ENCODE measurements at regions not wholly inside any gene's neighbourhood (a gene's known extent, or its start where the extent isn't known, plus 50 kb on each side); places are given as distances from the start of the nearest gene placed in this dataset.

DNA sequence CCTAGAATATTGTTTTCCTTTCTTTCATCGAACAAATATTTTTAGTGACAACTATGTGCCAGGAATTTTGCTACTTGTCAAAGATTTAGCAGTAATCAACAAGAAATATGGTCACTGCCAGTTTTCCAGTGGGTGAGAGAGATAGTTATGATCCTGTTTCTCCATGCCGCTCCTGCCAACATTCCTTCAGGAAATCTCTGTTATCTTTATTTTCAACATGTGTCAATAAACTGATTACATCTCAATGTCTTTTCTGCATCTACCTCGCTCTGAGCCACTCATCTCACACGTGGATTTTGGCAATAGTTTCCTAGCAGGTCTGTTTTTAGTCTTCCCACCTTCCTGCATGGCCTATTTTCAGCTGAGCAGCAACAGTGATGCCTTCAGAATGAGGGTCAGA lies 650.0 kb upstream of the STXBP6 start:
- Histone ChIP-seq H3K4me1 (ENCODE audit: control insufficient read depth, extremely low read depth, insufficient read depth, low read length) (no peaks in the 10 kb centered on the region), H4K20me1 (replicated peaks; ENCODE audit: control insufficient read depth, extremely low read depth, insufficient read depth, low read length) (no peaks in the 10 kb centered on the region), H3K27me3 (ENCODE audit: control insufficient read depth in 2 of 2, insufficient read depth in 2 of 2, low read length in 2 of 2) (no peaks in the 10 kb centered on the region), H3K4me2 (ENCODE audit: insufficient read depth, low read length) (no peak overlapping the region), H3K4me3 (replicated peaks in 1 of 3; ENCODE audit: insufficient read depth in 1 of 3, low read depth in 1 of 3, low read length in 3 of 3) (no peak overlapping the region), H3K36me3 (ENCODE audit: control insufficient read depth in 2 of 2, extremely low read depth in 1 of 2, insufficient read depth in 2 of 2, low read length in 2 of 2) (no peaks in the 10 kb centered on the region), H3K9me1 (replicated peaks; ENCODE audit: control insufficient read depth, extremely low read depth, insufficient read depth, low read length) (no peaks in the 10 kb centered on the region), H3K27ac (ENCODE audit: insufficient read depth, low read depth, low read length) (no peak overlapping the region), H2AFZ (ENCODE audit: low read depth, low read length) (no peak overlapping the region), H3K79me2 (ENCODE audit: control insufficient read depth, insufficient read depth, low read length) (no peaks in the 10 kb centered on the region), H3K9me3 (replicated peaks; ENCODE audit: control insufficient read depth, insufficient read depth, low read length) (peaks cover 2% of the 10 kb centered on the region), H3K9ac (replicated peaks; ENCODE audit: extremely low read depth, insufficient read depth, low read length) (no peak overlapping the region)
- no TSS peak for BruUV-seq (replicated peaks)
- TF ChIP-seq FOS (IDR thresholded peaks at IDR 0.05; ENCODE audit: borderline replicate concordance, insufficient read depth, low read length): no peak
- TF ChIP-seq GATA2 (IDR thresholded peaks at IDR 0.05; ENCODE audit: insufficient read depth, insufficient read length, low read depth, low read length): no peak
- TF ChIP-seq MYC (IDR thresholded peaks at IDR 0.05; ENCODE audit: low read depth, low read length): no peak
- TF ChIP-seq POLR2A (IDR thresholded peaks at IDR 0.05; ENCODE audit: low read depth, low read length): no peak
- no peak for TF ChIP-seq JUN (IDR thresholded peaks at IDR 0.05; ENCODE audit: borderline replicate concordance, insufficient read depth, insufficient read length, low read depth)
- TF ChIP-seq, protein P1, sequence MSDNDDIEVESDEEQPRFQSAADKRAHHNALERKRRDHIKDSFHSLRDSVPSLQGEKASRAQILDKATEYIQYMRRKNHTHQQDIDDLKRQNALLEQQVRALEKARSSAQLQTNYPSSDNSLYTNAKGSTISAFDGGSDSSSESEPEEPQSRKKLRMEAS (IDR thresholded peaks at IDR 0.05; ENCODE audit: insufficient read depth, insufficient read length): no peak
- TF ChIP-seq, protein P2, sequence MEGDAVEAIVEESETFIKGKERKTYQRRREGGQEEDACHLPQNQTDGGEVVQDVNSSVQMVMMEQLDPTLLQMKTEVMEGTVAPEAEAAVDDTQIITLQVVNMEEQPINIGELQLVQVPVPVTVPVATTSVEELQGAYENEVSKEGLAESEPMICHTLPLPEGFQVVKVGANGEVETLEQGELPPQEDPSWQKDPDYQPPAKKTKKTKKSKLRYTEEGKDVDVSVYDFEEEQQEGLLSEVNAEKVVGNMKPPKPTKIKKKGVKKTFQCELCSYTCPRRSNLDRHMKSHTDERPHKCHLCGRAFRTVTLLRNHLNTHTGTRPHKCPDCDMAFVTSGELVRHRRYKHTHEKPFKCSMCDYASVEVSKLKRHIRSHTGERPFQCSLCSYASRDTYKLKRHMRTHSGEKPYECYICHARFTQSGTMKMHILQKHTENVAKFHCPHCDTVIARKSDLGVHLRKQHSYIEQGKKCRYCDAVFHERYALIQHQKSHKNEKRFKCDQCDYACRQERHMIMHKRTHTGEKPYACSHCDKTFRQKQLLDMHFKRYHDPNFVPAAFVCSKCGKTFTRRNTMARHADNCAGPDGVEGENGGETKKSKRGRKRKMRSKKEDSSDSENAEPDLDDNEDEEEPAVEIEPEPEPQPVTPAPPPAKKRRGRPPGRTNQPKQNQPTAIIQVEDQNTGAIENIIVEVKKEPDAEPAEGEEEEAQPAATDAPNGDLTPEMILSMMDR (IDR thresholded peaks at IDR 0.05; ENCODE audit: extremely low read depth in 1 of 2, insufficient read depth in 1 of 2, low read depth in 1 of 2, low read length in 2 of 2): no peak
- intact Hi-C loops (cut with micrococcal nuclease) (no loop called here), dilution Hi-C loops (cut with MboI; ENCODE audit: extremely low pct_ligation_motif_present, low sequenced_read_pairs) (no loop called here)
- CTCF ChIA-PET: no interaction called here
- DNase-seq (ENCODE audit: low read depth, low spot score) (no peak), FAIRE-seq (no peak)
- POLR2A ChIA-PET: no interaction called here

DNA sequence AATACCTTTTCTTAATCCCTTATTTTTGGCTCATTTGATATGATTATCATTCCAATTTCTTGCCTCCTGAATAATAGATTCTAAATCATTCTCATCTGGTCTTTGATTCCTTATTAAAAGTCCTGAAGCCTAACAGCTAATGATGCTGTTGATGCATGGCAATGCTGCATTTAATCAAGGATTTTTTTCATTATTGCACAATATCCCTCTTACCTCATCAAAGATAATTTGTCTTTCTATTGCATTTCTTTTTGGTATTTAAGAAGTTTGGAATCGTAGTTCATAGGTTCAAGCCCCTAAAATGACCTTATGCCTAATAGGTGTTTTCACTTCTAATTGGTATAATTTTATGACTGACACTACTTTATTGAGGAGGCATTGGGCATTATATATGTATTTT lies 648.2 kb upstream of the STXBP6 start:
- DNase-seq (ENCODE audit: low read depth, low spot score) (no peak), FAIRE-seq (no peak)
- Histone ChIP-seq H3K27me3 (ENCODE audit: control insufficient read depth in 2 of 2, insufficient read depth in 2 of 2, low read length in 2 of 2) (no peaks in the 10 kb centered on the region), H3K79me2 (ENCODE audit: control insufficient read depth, insufficient read depth, low read length) (no peaks in the 10 kb centered on the region), H3K4me2 (ENCODE audit: insufficient read depth, low read length) (no peak overlapping the region), H3K4me1 (ENCODE audit: control insufficient read depth, extremely low read depth, insufficient read depth, low read length) (no peaks in the 10 kb centered on the region), H3K9me3 (replicated peaks; ENCODE audit: control insufficient read depth, insufficient read depth, low read length) (no peaks in the 10 kb centered on the region), H3K4me3 (replicated peaks in 1 of 3; ENCODE audit: insufficient read depth in 1 of 3, low read depth in 1 of 3, low read length in 3 of 3) (no peak overlapping the region), H3K9me1 (replicated peaks; ENCODE audit: control insufficient read depth, extremely low read depth, insufficient read depth, low read length) (no peaks in the 10 kb centered on the region), H3K36me3 (ENCODE audit: control insufficient read depth in 2 of 2, extremely low read depth in 1 of 2, insufficient read depth in 2 of 2, low read length in 2 of 2) (no peaks in the 10 kb centered on the region), H4K20me1 (replicated peaks; ENCODE audit: control insufficient read depth, extremely low read depth, insufficient read depth, low read length) (no peaks in the 10 kb centered on the region), H3K9ac (replicated peaks; ENCODE audit: extremely low read depth, insufficient read depth, low read length) (no peak overlapping the region), H2AFZ (ENCODE audit: low read depth, low read length) (no peak overlapping the region), H3K27ac (ENCODE audit: insufficient read depth, low read depth, low read length) (no peak overlapping the region)
- BruUV-seq (replicated peaks): no TSS peak
- POLR2A ChIA-PET: no interaction called here
- intact Hi-C loops (cut with micrococcal nuclease): no loop called here
- dilution Hi-C loops (cut with MboI; ENCODE audit: extremely low pct_ligation_motif_present, low sequenced_read_pairs): no loop called here
- CTCF ChIA-PET: no interaction called here
- no peak for TF ChIP-seq POLR2AphosphoS5 (IDR thresholded peaks at IDR 0.05; ENCODE audit: insufficient read depth, low read depth, low read length)
- TF ChIP-seq, protein P1 (IDR thresholded peaks at IDR 0.05; ENCODE audit: insufficient read depth, insufficient read length): no peak
- TF ChIP-seq POLR2A (IDR thresholded peaks at IDR 0.05; ENCODE audit: low read depth, low read length): no peak
- TF ChIP-seq GATA2 (IDR thresholded peaks at IDR 0.05; ENCODE audit: insufficient read depth, insufficient read length, low read depth, low read length): no peak
- no peak for TF ChIP-seq EZH2 (IDR thresholded peaks at IDR 0.05; ENCODE audit: borderline replicate concordance, low read depth, low read length, severe bottlenecking)
- TF ChIP-seq MYC (IDR thresholded peaks at IDR 0.05; ENCODE audit: low read depth, low read length): no peak
- no peak for TF ChIP-seq JUN (IDR thresholded peaks at IDR 0.05; ENCODE audit: borderline replicate concordance, insufficient read depth, insufficient read length, low read depth)
